H1 (cell line): ENCODE measurements at regions not wholly inside any gene's neighbourhood (a gene's known extent, or its start where the extent isn't known, plus 50 kb on each side); places are given as distances from the start of the nearest gene placed in this dataset.

Experiments used
- CTCF ChIA-PET: fragments of 300-600 bp; sonication (Branson Sonifier 250); formaldehyde crosslinking; loops from one replicate; lab custom pipeline; 2021; ENCODE audit not compliant: partially characterized antibody; lab: Charles Lee
- POLR2A ChIA-PET: fragments of 300-600 bp; sonication (Branson Sonifier 250); formaldehyde crosslinking; loops from one replicate; lab custom pipeline; 2021; ENCODE audit warnings: inconsistent platforms; ENCODE audit not compliant: partially characterized antibody; lab: Charles Lee
- DNase-seq, 2 experiments: peaks; one replicate each; pipeline versions ENCODE4 v3.0.0 to v3.0.0-alpha.2; 2010 to 2022; ENCODE audit warnings: low spot score in 2 of 2, low read depth in 1 of 2, mixed read lengths in 1 of 2
- FAIRE-seq: peaks from 2 replicates; lab custom pipeline; 2011; peaks lifted over from hg19 to GRCh38; lab: Jason Lieb, UNC
- H2AFZ ChIP-seq: 2 replicates; pipeline ENCODE4 v1.8.1; 2012; ENCODE audit warnings: low read length, inconsistent platforms
- H2AK5ac ChIP-seq: 2 replicates; pipeline ENCODE4 v1.6.1; 2013; ENCODE audit warnings: low read depth, low read length
- H2BK120ac ChIP-seq: replicated peaks from 2 replicates; pipeline ENCODE3; 2013; ENCODE audit warnings: low read depth, low read length, inconsistent platforms
- H2BK12ac ChIP-seq: 2 replicates; pipeline ENCODE4 v1.6.1; 2013; ENCODE audit warnings: low read depth, low read length
- H2BK15ac ChIP-seq: 2 replicates; pipeline ENCODE4 v1.6.1; 2013; ENCODE audit warnings: low read length
- H2BK20ac ChIP-seq: 2 replicates; pipeline ENCODE4 v1.6.1; 2013; ENCODE audit warnings: low read length
- H2BK5ac ChIP-seq: 2 replicates; pipeline ENCODE4 v1.6.1; 2013; ENCODE audit warnings: low read depth, low read length
- H3K14ac ChIP-seq: 2 replicates; pipeline ENCODE4 v1.6.1; 2013; ENCODE audit warnings: inconsistent platforms; ENCODE audit not compliant: insufficient read length
- H3K18ac ChIP-seq: 2 replicates; pipeline ENCODE4 v1.6.1; 2013; ENCODE audit warnings: low read length; ENCODE audit errors: extremely low read depth
- H3K23ac ChIP-seq: 2 replicates; pipeline ENCODE4 v1.6.1; 2013; ENCODE audit warnings: inconsistent platforms; ENCODE audit not compliant: insufficient read length
- H3K23me2 ChIP-seq: 2 replicates; pipeline ENCODE4 v1.6.1; 2013; ENCODE audit warnings: low read depth, low read length
- H3K27ac ChIP-seq: 2 replicates; pipeline ENCODE4 v1.6.1; 2011; ENCODE audit warnings: low read depth, low read length, inconsistent platforms
- H3K27me3 ChIP-seq, 4 experiments: replicated peaks in 1 of 4; 1 replicate in 1 of 4; 2 replicates in 3 of 4; pipeline versions ENCODE4 v1.6.1 to v1.8.1; 2011 to 2013; ENCODE audit warnings: low read length in 3 of 4, mild to moderate bottlenecking in 3 of 4, inconsistent platforms in 2 of 4, mixed read lengths in 2 of 4, moderate library complexity in 1 of 4; ENCODE audit not compliant: control insufficient read depth in 3 of 4, insufficient read depth in 3 of 4; ENCODE audit errors: extremely low read depth in 1 of 4
- H3K36me3 ChIP-seq, 4 experiments: 2 replicates each; pipeline versions ENCODE4 v1.6.1 to v1.8.1; 2011 to 2013; ENCODE audit warnings: mild to moderate bottlenecking in 4 of 4, low read length in 3 of 4, moderate library complexity in 2 of 4, control low read depth in 1 of 4, inconsistent platforms in 1 of 4; ENCODE audit not compliant: insufficient read depth in 4 of 4, control insufficient read depth in 2 of 4
- H3K4ac ChIP-seq: replicated peaks from 2 replicates; pipeline ENCODE3; 2013; ENCODE audit warnings: low read length, low read depth, mixed read lengths, inconsistent platforms; ENCODE audit not compliant: insufficient read length
- H3K4me1 ChIP-seq, 4 experiments: replicated peaks in 1 of 4; 1 replicate in 1 of 4; 2 replicates in 3 of 4; pipeline versions ENCODE4 v1.6.1 to v1.8.1; 2011 to 2013; ENCODE audit warnings: low read length in 3 of 4, inconsistent platforms in 2 of 4, mixed read lengths in 1 of 4; ENCODE audit not compliant: insufficient read depth in 4 of 4, control insufficient read depth in 3 of 4
- H3K4me2 ChIP-seq, 2 experiments: 2 replicates each; pipeline versions ENCODE4 v1.6.1 to v1.8.1; 2011 to 2013; ENCODE audit warnings: low read depth in 2 of 2, low read length in 2 of 2, control low read depth in 1 of 2, inconsistent platforms in 1 of 2, mild to moderate bottlenecking in 1 of 2; ENCODE audit not compliant: insufficient read depth in 1 of 2
- H3K4me3 ChIP-seq, 4 experiments: fragments of 200-600, 300-600 bp in 1 of 4; sonication (generic), shearing (Covaris generic), sonication (Bioruptor Twin) in 1 of 4; 2 replicates each; pipeline versions ENCODE4 v1.5.1 to v1.8.1; 2011 to 2016; ENCODE audit warnings: low read length in 4 of 4, low read depth in 3 of 4, control low read depth in 2 of 4, inconsistent platforms in 2 of 4, mild to moderate bottlenecking in 2 of 4, mixed read lengths in 1 of 4, moderate library complexity in 1 of 4; ENCODE audit not compliant: insufficient read depth in 2 of 4; ENCODE audit errors: extremely low read depth in 1 of 4
- H3K56ac ChIP-seq: replicated peaks from 2 replicates; pipeline ENCODE3; 2013; ENCODE audit warnings: low read depth, mild to moderate bottlenecking, mixed read lengths, low read length, inconsistent platforms; ENCODE audit not compliant: insufficient read length
- H3K79me1 ChIP-seq: 2 replicates; pipeline ENCODE4 v1.6.1; 2013; ENCODE audit warnings: low read depth, low read length, control low read depth
- H3K79me2 ChIP-seq, 2 experiments: 2 replicates each; pipeline versions ENCODE4 v1.6.1 to v1.8.1; 2012 to 2013; ENCODE audit warnings: low read length in 2 of 2, mild to moderate bottlenecking in 2 of 2, inconsistent platforms in 1 of 2; ENCODE audit not compliant: insufficient read depth in 2 of 2, control insufficient read depth in 1 of 2
- H3K9ac ChIP-seq, 4 experiments: replicated peaks in 1 of 4; 1 replicate in 1 of 4; 2 replicates in 3 of 4; pipeline versions ENCODE4 v1.6.1 to v1.8.1; 2011 to 2013; ENCODE audit warnings: low read depth in 3 of 4, low read length in 3 of 4, control low read depth in 2 of 4, mild to moderate bottlenecking in 2 of 4, moderate library complexity in 2 of 4, inconsistent platforms in 1 of 4; ENCODE audit errors: extremely low read depth in 1 of 4
- H3K9me3 ChIP-seq, 2 experiments: 2 replicates each; pipeline versions ENCODE4 v1.6.1 to v1.8.1; 2012 to 2013; ENCODE audit warnings: mild to moderate bottlenecking in 2 of 2, moderate library complexity in 2 of 2, control low read depth in 1 of 2, inconsistent platforms in 1 of 2, low read depth in 1 of 2, low read length in 1 of 2, mixed read lengths in 1 of 2; ENCODE audit not compliant: insufficient read depth in 2 of 2
- H4K20me1 ChIP-seq, 2 experiments: replicated peaks in 1 of 2; 2 replicates each; pipeline versions ENCODE3 to v1.8.1; 2011 to 2013; ENCODE audit warnings: inconsistent platforms in 2 of 2, low read length in 2 of 2, mild to moderate bottlenecking in 1 of 2; ENCODE audit not compliant: insufficient read depth in 2 of 2, control insufficient read depth in 1 of 2
- H4K5ac ChIP-seq: 2 replicates; pipeline ENCODE4 v1.6.1; 2013; ENCODE audit warnings: low read length, low read depth, mixed read lengths, inconsistent platforms; ENCODE audit not compliant: insufficient read length
- H4K8ac ChIP-seq: 2 replicates; pipeline ENCODE4 v1.8.0; 2013; ENCODE audit warnings: mild to moderate bottlenecking, moderate library complexity, low read length, inconsistent platforms; ENCODE audit not compliant: insufficient read depth; ENCODE audit errors: extremely low read depth
- H4K91ac ChIP-seq: replicated peaks from 2 replicates; pipeline ENCODE3; 2013; ENCODE audit warnings: low read length, mixed read lengths, inconsistent platforms; ENCODE audit not compliant: insufficient read length
- KDM1A ChIP-seq: fragments of 200-600, 300-600 bp; sonication (generic); IDR thresholded peaks from 2 replicates; pipeline ENCODE4 v1.7.1; 2016; ENCODE audit warnings: mild to moderate bottlenecking, low read length, borderline replicate concordance
- SIN3A ChIP-seq, 2 experiments: IDR thresholded peaks in 1 of 2; conservative IDR thresholded peaks in 1 of 2; 2 replicates each; pipeline ENCODE4 v1.6.1; 2011 to 2012; ENCODE audit warnings: low read length in 2 of 2, improper control_type of control experiment in 1 of 2, low read depth in 1 of 2, mild to moderate bottlenecking in 1 of 2
- WGBS, 2 experiments: shearing (Covaris generic) in 1 of 2; methylation state at CpG; one replicate each; pipeline versions ENCODE4 v1.1.6 to v1.1.7; 2013 to 2015; ENCODE audit warnings: low lambda C conversion rate in 2 of 2, mixed read lengths in 2 of 2, inconsistent platforms in 1 of 2, low coverage in 1 of 2, missing lambda C conversion rate in 1 of 2; ENCODE audit not compliant: insufficient replicate concordance in 2 of 2, insufficient coverage in 1 of 2, insufficient read length in 1 of 2; ENCODE audit errors: extremely low coverage in 1 of 2, missing lambda C conversion rate in 1 of 2; 5-methylcytosine and 5-hydroxymethylcytosine counted together

GRCh38 chr1:221626041-221626440 is 115.8 kb downstream of the DUSP10 start:
- DNase-seq, result no peak
- H2BK5ac ChIP-seq, result no peak overlapping the region
- H3K23me2 ChIP-seq, result no peaks in the 10 kb centered on the region
- no peaks in the 10 kb centered on the region for H3K36me3 ChIP-seq
- no peak overlapping the region for H3K4me3 ChIP-seq
- no peaks in the 10 kb centered on the region for H4K20me1 ChIP-seq
- H3K4ac ChIP-seq, result no peak overlapping the region
- H3K14ac ChIP-seq, result no peak overlapping the region
- H3K18ac ChIP-seq, result no peak overlapping the region
- H3K79me1 ChIP-seq, result no peaks in the 10 kb centered on the region
- H2BK120ac ChIP-seq, result no peak overlapping the region
- no peak overlapping the region for H2BK12ac ChIP-seq
- H3K23ac ChIP-seq, result no peak overlapping the region
- no peak overlapping the region for H2AFZ ChIP-seq
- no peak overlapping the region for H3K4me2 ChIP-seq
- CTCF ChIA-PET, result no interaction called here
- H2AK5ac ChIP-seq, result no peak overlapping the region
- H4K91ac ChIP-seq, result no peak overlapping the region
- no peak overlapping the region for H4K8ac ChIP-seq
- H3K27ac ChIP-seq, result no peak overlapping the region
- no peak overlapping the region for H2BK15ac ChIP-seq
- TF ChIP-seq SIN3A (conservative IDR thresholded peaks at IDR 0.05 in 1 of 2, IDR thresholded peaks at IDR 0.05 in 1 of 2; ENCODE audit: low read depth in 1 of 2, low read length in 2 of 2) (no peak), KDM1A (no peak)
- TF ChIP-seq, all 59 proteins: peak for 0
- POLR2A ChIA-PET, result no interaction called here
- no peaks in the 10 kb centered on the region for H3K79me2 ChIP-seq
- 88% methylated on average over 1 of the region's 1 CpG; no CpG with 5 or more reads in 1 of the 2 experiments for WGBS, 2 experiments
- no peak overlapping the region for H4K5ac ChIP-seq
- H2BK20ac ChIP-seq, result no peak overlapping the region
- H3K56ac ChIP-seq, result no peak overlapping the region
- H3K4me1 ChIP-seq, result no peaks in the 10 kb centered on the region
- no peaks in the 10 kb centered on the region for H3K27me3 ChIP-seq
- H3K9me3 ChIP-seq, result no peaks in the 10 kb centered on the region
- H3K9ac ChIP-seq, result no peak overlapping the region
- no peak for FAIRE-seq
